B cell (primary cell): ENCODE measurements at regions not wholly inside any gene's neighbourhood (a gene's known extent, or its start where the extent isn't known, plus 50 kb on each side); places are given as distances from the start of the nearest gene placed in this dataset.

Experiments used
- EZH2 ChIP-seq: IDR thresholded peaks from 2 replicates; pipeline ENCODE4 v1.6.1; 2012; ENCODE audit warnings: borderline replicate concordance, low read depth, mild to moderate bottlenecking, moderate library complexity, low read length; ENCODE audit not compliant: insufficient read depth, poor library complexity, severe bottlenecking
- TF ChIP-seq, protein P1 (sequence below): fragments of 200-600 bp; IDR thresholded peaks from one replicate; pipeline ENCODE4 v1.8.0; 2022; ENCODE audit warnings: antibody characterized with exemption, mild to moderate bottlenecking

DNA sequence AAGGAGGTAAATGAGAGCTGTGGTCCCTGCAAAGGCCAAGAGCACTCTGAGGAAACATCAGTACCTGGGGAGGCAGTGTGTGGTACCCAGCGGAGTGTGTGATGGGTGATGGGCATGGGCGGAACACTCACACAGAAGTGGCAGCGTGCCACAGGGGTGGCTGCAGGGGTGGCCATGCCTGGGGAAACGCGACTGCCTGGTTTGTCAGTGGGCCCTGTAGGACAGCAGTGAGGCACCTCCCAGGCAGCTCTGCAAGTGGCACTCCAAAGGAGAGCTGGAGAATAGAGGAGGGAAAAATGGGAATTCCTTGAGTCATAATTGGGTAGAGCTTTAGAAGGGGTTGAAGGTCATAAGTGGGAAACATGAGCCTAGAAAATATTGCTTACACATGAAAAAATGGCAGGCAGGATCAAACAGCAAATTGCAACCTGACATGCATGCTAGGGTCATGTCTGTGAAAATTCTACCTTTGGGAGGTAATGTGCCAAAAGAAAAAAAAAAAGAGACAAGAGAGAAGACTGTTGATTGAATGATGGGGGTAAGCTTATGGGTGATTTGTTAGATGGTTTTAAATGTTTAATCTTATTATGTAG lies 138.4 kb downstream of the RPLP1 start:
- TF ChIP-seq, protein P1, sequence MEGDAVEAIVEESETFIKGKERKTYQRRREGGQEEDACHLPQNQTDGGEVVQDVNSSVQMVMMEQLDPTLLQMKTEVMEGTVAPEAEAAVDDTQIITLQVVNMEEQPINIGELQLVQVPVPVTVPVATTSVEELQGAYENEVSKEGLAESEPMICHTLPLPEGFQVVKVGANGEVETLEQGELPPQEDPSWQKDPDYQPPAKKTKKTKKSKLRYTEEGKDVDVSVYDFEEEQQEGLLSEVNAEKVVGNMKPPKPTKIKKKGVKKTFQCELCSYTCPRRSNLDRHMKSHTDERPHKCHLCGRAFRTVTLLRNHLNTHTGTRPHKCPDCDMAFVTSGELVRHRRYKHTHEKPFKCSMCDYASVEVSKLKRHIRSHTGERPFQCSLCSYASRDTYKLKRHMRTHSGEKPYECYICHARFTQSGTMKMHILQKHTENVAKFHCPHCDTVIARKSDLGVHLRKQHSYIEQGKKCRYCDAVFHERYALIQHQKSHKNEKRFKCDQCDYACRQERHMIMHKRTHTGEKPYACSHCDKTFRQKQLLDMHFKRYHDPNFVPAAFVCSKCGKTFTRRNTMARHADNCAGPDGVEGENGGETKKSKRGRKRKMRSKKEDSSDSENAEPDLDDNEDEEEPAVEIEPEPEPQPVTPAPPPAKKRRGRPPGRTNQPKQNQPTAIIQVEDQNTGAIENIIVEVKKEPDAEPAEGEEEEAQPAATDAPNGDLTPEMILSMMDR, result no peak
- no peak for TF ChIP-seq EZH2
